ENCODE measurements at regions not wholly inside any gene's neighbourhood (a gene's known extent, or its start where the extent isn't known, plus 50 kb on each side); places are given as distances from the start of the nearest gene placed in this dataset.
"Not testable (repeated sequence)": the region's sequence is repeated elsewhere in the genome, so short reads cannot be mapped to it uniquely, and the experiment has no call there.

DNA sequence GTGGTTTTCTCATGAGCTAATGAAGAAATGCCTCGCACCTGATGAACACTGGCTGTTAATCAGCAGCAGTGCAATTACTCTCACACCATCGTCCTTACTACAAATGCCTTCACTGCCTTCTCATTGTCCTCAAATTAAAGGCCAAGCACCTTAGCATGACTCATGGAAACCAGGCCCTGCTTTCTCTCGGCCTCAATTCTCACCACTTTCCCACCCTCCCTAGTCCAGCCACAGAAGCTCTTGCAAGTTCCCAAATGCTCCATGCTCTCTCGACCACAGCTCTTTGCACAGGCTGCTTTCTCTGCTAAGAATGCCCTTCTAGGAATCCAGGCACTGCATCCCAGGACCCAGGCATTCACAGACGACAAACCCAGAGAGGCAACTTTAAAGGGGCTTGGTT lies 94.6 kb upstream of the KLF4 start:
- intact Hi-C loops (cut with micrococcal nuclease): no loop called here
- no peak for DNase-seq
- Mint-ChIP-seq H3K27ac (no peak overlapping the region), H3K4me3 (no peak overlapping the region), H3K27me3 (peaks cover 2% of the 10 kb centered on the region), H3K4me1 (no peaks in the 10 kb centered on the region), H3K9me3 (no peaks in the 10 kb centered on the region), H3K36me3 (ENCODE audit: low read depth) (no peaks in the 10 kb centered on the region)

DNA sequence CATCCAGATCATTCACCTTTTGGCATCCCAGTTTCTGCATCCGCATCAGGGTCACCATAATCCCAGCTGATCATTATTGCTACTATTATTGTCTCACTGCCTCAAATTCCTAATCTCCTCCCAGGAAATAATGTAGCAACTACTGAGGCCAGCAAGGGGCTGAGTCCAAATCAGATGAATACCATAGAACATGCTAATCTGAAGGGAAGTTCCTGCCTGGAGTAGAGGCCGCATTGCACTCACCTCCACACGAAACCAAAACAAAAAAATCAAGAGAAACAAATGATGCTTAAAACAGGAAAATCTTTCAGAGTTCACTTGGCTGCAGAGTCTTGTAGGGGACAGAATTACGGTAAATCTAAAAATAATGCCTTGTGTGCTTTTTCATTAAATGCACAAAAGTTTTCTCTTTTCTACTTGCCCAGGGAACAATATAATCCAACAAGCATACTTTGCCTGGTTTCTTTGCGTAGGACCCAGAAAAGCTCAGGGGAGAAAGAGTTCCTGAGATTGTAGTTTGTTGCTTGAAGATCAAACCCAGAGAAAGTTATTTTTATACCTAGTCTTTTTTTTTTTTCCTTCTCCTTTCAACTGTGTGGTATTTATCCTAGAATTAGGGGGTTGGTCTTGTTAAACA lies 87.7 kb upstream of the KLF4 start:
- no peak for DNase-seq
- Mint-ChIP-seq H3K27me3 (no peaks in the 10 kb centered on the region), H3K27ac (no peak overlapping the region), H3K4me3 (no peak overlapping the region), H3K9me3 (no peaks in the 10 kb centered on the region), H3K4me1 (no peaks in the 10 kb centered on the region), H3K36me3 (ENCODE audit: low read depth) (no peaks in the 10 kb centered on the region)
- intact Hi-C loops (cut with micrococcal nuclease): no loop called here

DNA sequence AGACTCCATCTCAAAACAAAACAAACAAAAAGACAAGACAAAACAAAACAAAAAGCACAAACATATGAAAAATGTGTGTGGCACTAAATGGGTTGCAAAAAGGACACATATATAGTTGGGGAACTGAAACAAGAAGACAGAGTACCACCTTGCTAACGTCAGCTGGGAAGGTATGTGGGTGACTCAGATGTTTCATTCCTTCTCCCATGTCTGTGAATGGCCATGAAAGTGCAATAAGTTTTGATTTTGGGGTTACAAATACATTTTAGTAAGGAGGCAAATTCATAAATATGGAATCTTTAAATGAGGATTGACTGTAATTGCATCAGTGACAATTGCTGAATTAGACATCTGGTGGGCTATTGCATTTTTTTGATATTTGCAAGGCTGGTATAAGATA lies 81.6 kb upstream of the KLF4 start:
- H3K36me3 Mint-ChIP-seq (ENCODE audit: low read depth): no peaks in the 10 kb centered on the region
- H3K4me1 Mint-ChIP-seq: no peaks in the 10 kb centered on the region
- no peak for DNase-seq
- no peak overlapping the region for H3K27ac Mint-ChIP-seq
- no peaks in the 10 kb centered on the region for H3K27me3 Mint-ChIP-seq
- intact Hi-C loops (cut with micrococcal nuclease): no loop called here
- no peaks in the 10 kb centered on the region for H3K9me3 Mint-ChIP-seq
- H3K4me3 Mint-ChIP-seq: no peak overlapping the region

DNA sequence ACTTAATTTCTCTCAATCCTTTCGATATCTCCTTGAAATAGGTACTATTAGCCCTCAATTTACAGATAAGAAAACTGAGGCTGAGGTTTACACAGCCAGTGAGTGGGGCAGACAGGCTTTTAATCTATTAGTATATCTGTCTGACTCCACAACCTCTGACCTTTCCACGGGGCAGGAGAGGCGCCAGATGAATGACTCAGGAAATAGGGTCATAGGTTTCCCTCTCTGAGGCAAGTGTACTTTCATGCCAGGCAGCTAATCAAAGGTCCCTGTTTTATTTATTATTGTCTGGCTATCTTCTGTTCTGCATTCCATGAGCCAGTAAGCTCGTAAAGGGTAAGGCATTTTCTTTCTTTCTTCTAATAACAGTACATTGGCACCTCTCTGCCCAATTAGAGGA lies 79.6 kb upstream of the KLF4 start:
- Mint-ChIP-seq H3K4me3 (no peak overlapping the region), H3K9me3 (no peaks in the 10 kb centered on the region), H3K27ac (no peak overlapping the region), H3K27me3 (no peaks in the 10 kb centered on the region), H3K36me3 (ENCODE audit: low read depth) (no peaks in the 10 kb centered on the region), H3K4me1 (no peaks in the 10 kb centered on the region)
- DNase-seq: no peak
- intact Hi-C loops (cut with micrococcal nuclease): no loop called here

DNA sequence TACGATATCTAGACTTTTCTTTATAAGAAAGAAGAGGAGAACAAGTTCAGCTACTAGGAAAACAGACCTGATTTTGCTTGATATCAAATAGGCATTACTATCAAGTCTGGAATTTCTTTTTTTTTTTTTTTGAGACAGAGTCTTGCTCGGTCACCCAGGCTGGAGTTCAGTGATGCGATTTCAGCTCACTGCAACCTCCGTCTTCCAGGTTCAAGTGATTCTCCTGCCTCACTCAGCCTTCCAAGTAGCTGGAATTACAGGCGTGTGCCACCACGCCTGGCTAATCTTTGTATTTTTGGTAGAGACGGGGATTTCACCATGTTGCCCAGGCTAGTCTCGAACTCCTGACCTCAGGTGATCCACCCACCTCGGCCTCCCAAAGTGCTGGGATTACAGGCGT lies 78.8 kb upstream of the KLF4 start:
- intact Hi-C loops (cut with micrococcal nuclease); H3K27ac Mint-ChIP-seq: not testable (repeated sequence)

DNA sequence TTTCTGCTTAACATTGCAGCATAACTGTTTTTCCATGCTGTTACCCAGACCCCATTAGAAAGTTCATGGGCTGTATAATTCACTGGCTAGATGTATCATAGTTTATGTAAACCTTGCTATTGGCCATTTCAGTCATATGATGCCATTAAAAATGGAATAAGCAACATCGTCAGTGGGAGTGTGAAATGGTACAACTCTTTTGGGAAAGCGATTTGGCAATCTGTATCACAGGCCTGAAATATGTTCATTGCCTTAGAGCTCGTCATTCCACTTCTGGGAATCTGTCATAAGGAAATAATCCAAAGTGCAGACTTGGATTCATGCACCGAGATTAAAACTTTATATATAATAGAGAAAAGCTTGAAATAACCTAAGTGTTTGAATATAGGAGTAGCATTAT lies 77.9 kb upstream of the KLF4 start:
- no peak for DNase-seq
- Mint-ChIP-seq H3K9me3 (no peaks in the 10 kb centered on the region), H3K27ac (no peak overlapping the region), H3K36me3 (ENCODE audit: low read depth) (no peaks in the 10 kb centered on the region), H3K4me1 (no peaks in the 10 kb centered on the region), H3K4me3 (no peak overlapping the region), H3K27me3 (no peaks in the 10 kb centered on the region)
- intact Hi-C loops (cut with micrococcal nuclease): no loop called here

More for the DNA sequence above, 78.8 kb upstream of the KLF4 start:
- not testable (repeated sequence) for H3K27me3 Mint-ChIP-seq; DNase-seq; H3K36me3 Mint-ChIP-seq (ENCODE audit: low read depth); H3K4me1 Mint-ChIP-seq; H3K9me3 Mint-ChIP-seq; H3K4me3 Mint-ChIP-seq

DNA sequence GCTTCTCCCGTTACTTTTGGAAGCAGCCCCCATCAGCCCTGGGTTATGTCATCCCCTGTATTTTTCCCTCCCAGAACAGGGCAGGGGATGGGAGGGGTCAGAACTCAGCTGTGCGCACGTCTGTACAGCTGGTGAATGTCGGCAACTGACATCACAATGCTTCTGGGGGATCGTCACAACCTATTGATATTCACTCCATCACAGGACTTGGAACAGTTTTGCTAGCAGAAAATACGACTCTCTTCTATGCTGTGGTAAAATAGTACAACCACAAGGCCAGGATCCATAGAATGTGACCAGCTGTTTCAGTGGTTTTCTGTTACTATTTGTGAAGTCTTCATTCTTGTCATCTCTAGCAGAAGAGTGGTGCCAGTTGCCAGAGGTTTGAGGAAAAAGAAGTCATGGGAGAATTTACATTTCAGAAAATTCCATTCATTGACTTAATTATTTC lies 77.1 kb upstream of the KLF4 start:
- Mint-ChIP-seq H3K9me3 (no peaks in the 10 kb centered on the region), H3K4me1 (no peaks in the 10 kb centered on the region), H3K27ac (no peak overlapping the region), H3K27me3 (no peaks in the 10 kb centered on the region), H3K4me3 (no peak overlapping the region), H3K36me3 (ENCODE audit: low read depth) (no peaks in the 10 kb centered on the region)
- DNase-seq: no peak
- intact Hi-C loops (cut with micrococcal nuclease): no loop called here

DNA sequence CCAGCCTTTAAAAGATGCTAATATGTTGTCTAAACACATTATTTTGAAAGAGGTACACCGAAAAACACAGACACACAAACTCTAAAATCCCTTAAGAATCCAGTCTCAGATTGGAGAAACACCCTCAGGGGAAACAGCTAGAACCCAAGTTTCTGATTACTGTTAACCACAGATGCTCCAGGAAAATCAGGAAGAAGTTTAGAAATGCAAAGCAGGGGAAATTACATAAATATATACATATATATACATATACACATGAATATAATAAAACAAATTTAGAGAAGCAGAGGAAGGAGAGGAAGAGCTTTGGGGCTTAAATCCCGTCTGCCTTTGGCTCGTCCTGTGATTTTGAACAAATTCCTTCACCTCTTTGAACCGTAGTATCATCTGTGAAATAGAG lies 73.2 kb upstream of the KLF4 start:
- Mint-ChIP-seq H3K4me1 (no peaks in the 10 kb centered on the region), H3K36me3 (ENCODE audit: low read depth) (no peaks in the 10 kb centered on the region), H3K27ac (no peak overlapping the region), H3K27me3 (no peaks in the 10 kb centered on the region), H3K9me3 (no peaks in the 10 kb centered on the region), H3K4me3 (no peak overlapping the region)
- intact Hi-C loops (cut with micrococcal nuclease): no loop called here
- DNase-seq: no peak

DNA sequence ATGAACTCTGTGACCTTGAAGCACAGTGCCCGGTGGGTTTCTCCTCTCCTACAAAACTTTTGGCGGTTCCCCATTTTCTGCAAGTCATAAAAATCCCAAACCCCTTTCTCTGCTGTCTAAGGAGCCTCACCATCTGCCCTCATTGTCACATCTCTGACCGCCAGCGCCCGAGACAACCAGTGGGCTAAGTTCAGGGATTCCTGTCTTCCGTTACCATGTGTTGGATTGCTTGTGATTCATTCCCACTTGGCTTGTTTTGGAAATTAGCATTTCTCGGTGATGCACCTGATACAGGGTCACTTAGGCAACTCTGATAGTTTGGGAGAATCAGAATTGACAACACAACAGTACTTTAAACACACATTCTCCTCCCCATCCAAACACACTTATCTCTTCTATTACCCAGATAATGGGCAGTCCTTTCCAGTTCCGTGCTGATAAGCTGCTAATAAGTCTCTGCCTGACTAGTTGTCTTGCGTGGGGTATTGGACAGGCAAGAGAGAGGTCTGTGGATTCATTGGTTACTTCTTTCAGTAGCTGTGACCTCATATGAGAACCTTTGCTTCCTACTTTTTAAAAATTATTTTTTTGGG lies 70.0 kb upstream of the KLF4 start:
- Mint-ChIP-seq H3K4me3 (no peak overlapping the region), H3K4me1 (no peaks in the 10 kb centered on the region), H3K36me3 (ENCODE audit: low read depth) (no peaks in the 10 kb centered on the region), H3K27ac (no peak overlapping the region), H3K9me3 (no peaks in the 10 kb centered on the region), H3K27me3 (no peaks in the 10 kb centered on the region)
- intact Hi-C loops (cut with micrococcal nuclease): no loop called here
- DNase-seq: no peak

DNA sequence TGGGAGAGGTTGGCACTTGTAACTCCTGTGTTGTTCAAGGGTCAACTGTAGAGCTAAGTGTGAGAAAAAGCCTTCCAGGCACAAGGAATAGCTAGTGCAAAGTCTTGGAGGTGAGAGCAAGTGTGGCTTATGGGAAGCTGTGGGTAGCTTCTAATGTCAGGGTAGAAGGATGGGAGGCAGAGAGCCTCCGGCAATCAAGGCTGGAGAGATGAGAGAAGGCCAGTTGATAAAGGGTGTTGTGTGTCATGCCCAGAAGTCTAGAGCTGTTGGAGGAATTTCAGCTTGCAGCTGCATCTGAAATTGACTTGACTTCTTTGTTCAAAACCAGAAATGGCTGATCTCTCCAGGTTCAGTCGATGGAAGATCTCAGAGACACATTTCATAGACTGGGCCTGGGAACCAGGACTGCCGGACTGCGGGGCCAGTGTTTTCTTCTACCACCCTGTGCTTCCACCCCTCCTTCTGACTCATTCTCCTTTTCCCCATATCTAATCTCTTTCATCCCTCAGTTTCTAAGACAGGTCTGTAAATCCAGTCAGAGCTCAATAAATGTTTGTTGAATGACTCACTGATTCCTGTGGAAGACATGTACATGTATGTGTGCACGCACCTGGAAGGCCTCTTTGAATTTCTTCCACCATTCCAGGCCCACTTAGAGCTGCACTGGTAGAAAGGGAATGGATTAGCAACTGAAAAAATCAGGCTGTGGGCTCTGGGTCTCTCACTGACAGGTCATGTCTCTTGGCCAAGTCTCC lies 67.8 kb upstream of the KLF4 start:
- H3K4me1 Mint-ChIP-seq: no peaks in the 10 kb centered on the region
- no peaks in the 10 kb centered on the region for H3K27me3 Mint-ChIP-seq
- H3K27ac Mint-ChIP-seq: no peak overlapping the region
- intact Hi-C loops (cut with micrococcal nuclease): no loop called here
- no peaks in the 10 kb centered on the region for H3K36me3 Mint-ChIP-seq (ENCODE audit: low read depth)
- DNase-seq: no peak
- H3K4me3 Mint-ChIP-seq: no peak overlapping the region
- no peaks in the 10 kb centered on the region for H3K9me3 Mint-ChIP-seq

DNA sequence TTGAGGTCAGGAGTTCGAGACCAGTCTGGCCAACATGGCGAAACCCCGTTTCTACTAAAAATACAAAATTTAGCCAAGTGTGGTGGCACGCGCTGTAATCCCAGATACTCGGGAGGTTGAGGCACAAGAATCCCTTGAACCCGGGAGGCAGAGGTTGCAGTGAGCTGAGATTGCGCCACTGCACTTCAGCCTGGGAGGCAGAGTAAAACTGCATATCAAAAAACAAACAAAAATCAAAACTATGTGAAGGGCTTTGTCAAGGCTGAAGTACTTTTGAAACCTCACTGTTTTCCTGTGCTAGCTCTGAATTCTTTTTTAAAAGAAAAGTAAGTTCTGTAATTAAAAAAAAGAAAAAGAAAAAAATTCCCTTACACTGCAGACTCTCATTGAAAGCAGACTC lies 65.1 kb upstream of the KLF4 start:
- H3K36me3 Mint-ChIP-seq (ENCODE audit: low read depth): no peaks in the 10 kb centered on the region
- no peaks in the 10 kb centered on the region for H3K27me3 Mint-ChIP-seq
- no peaks in the 10 kb centered on the region for H3K9me3 Mint-ChIP-seq
- intact Hi-C loops (cut with micrococcal nuclease): no loop called here
- H3K4me3 Mint-ChIP-seq: no peak overlapping the region
- DNase-seq: no peak
- H3K4me1 Mint-ChIP-seq: no peaks in the 10 kb centered on the region
- H3K27ac Mint-ChIP-seq: no peak overlapping the region

DNA sequence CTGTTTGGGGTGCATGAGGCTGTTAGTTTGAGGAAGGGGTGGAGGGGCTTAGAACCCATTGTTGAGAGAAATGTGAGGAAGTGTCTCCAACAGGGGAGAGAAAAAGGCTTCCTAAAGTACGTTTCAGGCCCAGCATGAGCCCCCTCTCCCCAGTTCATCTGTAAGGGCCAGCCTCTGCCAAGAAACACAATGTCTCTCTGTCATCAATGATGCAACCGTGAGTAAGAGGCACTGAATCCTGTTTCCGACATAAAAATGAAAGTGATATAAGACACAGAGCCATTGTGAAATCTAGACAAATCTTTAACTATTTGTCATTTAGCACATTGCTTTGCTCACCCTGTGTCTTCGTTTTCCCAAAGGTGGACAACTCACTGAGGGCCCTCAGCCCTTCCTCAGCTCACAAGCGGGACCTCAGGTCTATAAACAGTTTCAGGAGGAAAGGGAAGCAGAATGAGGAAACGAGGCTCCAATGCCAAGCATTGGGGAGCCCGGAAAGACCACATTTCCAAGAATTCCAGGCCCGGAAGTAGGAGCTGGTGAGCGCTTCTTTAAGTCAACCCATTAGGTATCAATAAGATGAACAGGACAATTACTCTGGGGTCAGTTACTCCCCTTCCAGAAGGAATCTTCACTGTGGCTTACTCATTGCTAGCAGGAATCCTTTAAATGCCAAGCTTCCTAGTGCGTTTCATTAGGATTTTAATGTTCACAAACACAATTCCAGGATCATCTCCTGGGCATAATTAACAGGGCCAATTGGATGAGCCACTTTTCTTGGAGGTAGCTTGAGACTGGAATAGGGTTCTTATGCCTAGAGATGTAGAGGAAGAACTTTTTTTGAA lies 59.0 kb upstream of the KLF4 start:
- Mint-ChIP-seq H3K27me3 (no peaks in the 10 kb centered on the region), H3K9me3 (no peaks in the 10 kb centered on the region), H3K4me1 (no peaks in the 10 kb centered on the region), H3K4me3 (no peak overlapping the region), H3K36me3 (ENCODE audit: low read depth) (no peaks in the 10 kb centered on the region), H3K27ac (no peak overlapping the region)
- DNase-seq: no peak
- intact Hi-C loops (cut with micrococcal nuclease): no loop called here

DNA sequence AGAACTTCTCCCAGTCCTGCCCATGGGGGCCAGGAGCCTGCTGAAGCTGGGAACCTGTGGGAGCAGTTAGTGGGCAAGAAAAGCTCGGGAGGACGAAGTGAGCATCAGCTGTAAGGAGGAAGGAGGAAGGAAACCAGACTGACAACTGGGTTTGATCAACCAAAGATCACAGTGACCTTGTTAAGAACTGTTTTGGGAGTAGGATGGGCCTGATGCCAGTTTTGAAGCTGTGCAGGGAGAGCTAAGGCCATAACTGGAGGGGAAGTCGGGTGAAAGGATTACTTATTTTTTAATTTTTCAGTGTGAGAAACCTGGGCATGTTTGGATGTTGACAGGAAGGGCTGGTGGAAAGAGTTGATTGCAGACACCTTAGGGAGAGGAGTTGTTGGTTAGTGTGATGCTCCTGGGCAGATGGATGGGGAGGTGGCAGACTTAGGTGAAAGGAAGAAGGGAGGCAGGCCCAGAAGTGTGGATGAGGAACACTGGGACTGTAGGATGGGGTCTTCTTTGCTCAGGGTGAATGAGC lies 58.3 kb upstream of the KLF4 start:
- H3K27ac Mint-ChIP-seq: no peak overlapping the region

DNA sequence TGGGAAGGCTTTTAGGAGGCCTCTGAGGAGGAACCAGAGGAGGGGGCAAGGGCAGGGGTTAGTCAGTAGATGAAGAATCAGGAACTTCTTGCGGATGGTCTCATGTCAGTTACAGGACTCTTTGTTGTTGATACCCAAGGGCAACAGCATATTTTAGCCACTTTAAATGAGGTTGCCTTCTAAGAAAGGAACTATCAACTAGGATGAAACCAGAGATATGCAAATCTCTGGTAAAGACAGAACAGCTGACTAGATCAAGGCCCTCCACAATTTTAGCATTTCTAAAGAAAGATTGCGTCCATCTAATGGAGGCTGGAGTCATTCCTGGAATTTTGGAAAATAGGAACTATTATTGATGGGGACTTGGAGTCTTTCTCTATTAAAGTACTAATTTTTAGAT lies 57.7 kb upstream of the KLF4 start:
- Mint-ChIP-seq H3K27ac (no peak overlapping the region), H3K27me3 (no peaks in the 10 kb centered on the region), H3K4me3 (no peak overlapping the region), H3K36me3 (ENCODE audit: low read depth) (no peaks in the 10 kb centered on the region), H3K9me3 (no peaks in the 10 kb centered on the region), H3K4me1 (no peaks in the 10 kb centered on the region)
- DNase-seq: no peak
- intact Hi-C loops (cut with micrococcal nuclease): no loop called here

More for the DNA sequence above, 58.3 kb upstream of the KLF4 start:
- Mint-ChIP-seq H3K9me3 (no peaks in the 10 kb centered on the region), H3K27me3 (no peaks in the 10 kb centered on the region), H3K4me3 (no peak overlapping the region), H3K4me1 (no peaks in the 10 kb centered on the region), H3K36me3 (ENCODE audit: low read depth) (no peaks in the 10 kb centered on the region)
- intact Hi-C loops (cut with micrococcal nuclease): no loop called here
- DNase-seq: no peak

All from activated CD4-positive, alpha-beta T cell treated with anti-CD3 and anti-CD28 coated beads, Interleukin-2, amount 10 ng/mL, durations not matched to agents 24 days and 14 days (primary cell).